Ecto neural progenitor cell (in vitro differentiated cells): ENCODE measurements at regions not wholly inside any gene's neighbourhood (a gene's known extent, or its start where the extent isn't known, plus 50 kb on each side); places are given as distances from the start of the nearest gene placed in this dataset.

Experiments used
- DNase-seq: peaks from one replicate; pipeline ENCODE4 v3.0.0-alpha.2; 2018; ENCODE audit warnings: low spot score

GRCh38 chr21:35343046-35343819 is 294.1 kb upstream of the RUNX1 start:
- no peak for DNase-seq

DNA sequence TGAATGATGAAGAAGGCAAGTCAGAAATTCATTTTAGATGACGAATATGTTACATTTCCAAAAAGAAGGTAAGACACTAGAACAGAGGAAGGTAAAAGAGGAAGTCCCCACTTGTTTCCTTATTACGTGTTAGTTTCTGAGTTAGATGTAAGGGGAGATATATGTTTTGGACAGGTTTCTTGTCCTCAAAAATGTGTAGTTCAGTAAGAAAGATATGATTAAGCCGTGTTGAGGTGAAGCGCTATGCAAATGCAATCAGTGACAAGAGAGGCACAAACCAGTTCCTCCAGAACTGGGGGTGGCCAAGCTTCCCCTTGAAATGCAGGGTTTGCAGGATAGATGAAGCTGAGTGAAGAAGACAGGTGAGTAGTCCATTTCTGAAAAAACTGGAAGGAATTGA is 293.3 kb upstream of the RUNX1 start:
- DNase-seq: no peak

DNA sequence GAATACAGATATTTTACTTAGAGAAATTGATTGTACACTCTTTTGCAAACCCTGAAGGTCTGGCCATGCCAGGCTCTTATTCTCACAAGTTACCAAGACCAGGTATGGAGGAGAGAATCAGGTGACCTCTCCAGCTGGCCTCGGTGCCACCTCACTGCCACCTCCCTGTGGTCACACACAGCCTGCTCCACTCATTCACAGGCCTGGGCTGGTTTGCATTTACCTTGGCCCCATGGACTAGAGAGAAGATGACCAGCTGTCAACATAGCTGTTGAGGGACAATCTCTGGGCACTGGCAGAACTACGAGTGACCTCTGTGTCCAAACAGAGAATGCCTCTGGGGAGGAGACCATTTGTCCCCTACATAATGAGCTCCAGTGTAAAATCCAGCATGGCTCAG is 291.2 kb upstream of the RUNX1 start:
- no peak for DNase-seq

DNA sequence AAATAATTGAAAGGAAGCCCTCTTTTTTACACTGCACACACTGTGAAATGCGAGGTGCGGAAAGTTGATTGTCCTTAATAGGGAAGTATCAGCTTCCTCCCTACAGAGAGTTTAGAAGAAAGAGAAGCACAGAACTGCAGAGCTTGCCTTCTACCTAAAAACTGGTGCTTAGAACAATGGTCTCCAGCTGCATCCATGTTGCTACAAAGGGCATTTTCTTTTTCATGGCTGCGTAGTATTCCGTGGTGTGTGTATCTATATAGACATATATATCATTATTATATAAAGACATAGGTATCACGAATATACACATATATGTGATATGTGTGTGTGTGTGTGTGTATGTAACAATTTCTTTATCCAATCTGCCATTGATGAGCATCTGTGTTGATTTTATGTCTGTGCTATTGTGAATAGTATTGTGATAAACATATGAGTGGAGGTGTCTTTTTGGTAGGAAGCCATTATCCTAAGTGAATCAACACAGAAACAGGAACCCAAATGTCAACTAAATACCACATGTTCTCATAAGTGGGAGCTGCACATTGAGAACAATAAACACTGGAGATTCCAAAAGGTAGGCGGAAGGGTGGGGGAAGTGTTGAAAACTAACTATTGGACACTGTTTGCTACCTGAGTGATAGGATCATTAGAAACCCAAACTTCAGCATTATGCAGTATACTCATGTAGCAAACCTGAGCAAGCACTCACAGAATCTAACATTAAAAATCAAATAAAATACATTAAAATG is 290.0 kb upstream of the RUNX1 start:
- DNase-seq: no peak

- DNase-seq: no peak
Observed at GRCh38 chr21:35338281-35338680, 289.2 kb upstream of the RUNX1 start.

- DNase-seq: no peak
Observed at GRCh38 chr21:35337573-35337972, 288.5 kb upstream of the RUNX1 start.

DNA sequence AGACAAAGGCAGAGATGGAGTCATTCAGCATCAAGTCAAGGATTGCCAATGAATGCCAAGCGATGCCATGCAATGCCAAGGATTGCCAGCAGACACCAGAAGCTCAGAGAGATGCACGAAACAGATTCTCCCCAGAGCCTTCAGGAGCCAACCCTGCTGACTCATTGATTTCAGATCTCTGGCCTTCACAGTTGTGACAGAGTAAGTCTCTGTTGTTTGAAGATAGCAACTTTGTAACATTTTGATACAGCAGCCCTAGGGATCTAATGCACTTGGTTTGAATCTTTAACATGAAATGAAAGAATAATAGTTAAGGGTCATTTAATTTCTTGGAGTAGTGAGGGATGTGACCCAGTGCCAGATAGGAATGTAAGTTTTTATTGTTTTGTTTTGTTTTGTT is 287.4 kb upstream of the RUNX1 start:
- DNase-seq: no peak

DNA sequence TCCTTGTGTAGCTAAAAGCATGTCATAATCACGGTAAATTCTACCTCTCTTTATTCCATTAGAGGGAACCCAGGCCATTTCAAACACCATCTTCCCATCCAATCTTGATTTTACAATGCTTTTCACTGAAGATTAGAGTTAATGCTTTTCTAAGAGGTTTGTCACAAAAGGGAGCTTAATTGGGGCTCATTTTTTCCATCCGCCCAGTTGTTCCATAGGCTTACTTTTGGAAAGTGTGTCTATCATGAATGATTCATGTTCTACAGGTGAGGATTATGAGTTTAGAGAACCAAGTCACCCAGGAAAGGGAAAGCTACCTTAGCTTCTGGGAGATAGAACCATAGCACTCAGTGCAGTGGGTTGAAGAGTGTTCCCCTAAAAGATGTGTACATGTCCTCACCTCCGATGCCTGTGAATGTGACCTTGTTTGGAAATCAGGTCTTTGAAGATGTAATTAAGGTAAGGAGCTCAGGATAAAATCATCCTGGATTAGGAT is 286.9 kb upstream of the RUNX1 start:
- DNase-seq: no peak

GRCh38 chr21:35333831-35334618 is 284.9 kb upstream of the RUNX1 start:
- no peak for DNase-seq

DNA sequence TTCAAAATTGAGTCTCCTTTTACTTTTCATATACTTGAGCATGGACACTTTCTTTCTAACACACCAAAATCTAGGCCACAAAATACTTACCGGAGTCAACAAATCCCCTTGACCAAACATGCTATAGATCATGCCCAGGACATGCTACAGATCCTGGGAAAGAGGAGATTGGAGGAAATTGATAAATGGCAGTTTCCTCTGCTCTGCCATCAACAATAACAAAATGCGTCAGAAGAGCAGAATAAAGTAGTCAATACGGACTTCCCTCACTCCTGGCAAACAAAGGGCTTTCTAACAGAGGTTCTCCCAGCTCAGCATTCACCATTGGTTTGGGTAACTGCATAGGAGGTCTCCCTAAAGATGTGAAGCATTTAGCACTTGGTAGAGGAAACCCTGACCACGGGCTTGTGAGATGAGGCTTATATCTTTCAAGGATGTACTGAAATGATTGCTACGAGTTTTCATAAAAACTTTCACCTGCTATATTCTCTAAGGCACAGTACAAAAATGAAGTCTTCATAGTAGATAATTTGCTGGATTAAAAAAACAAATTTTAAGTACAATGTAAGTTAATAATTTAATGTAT is 283.8 kb upstream of the RUNX1 start:
- no peak for DNase-seq

GRCh38 chr21:35329940-35330660 is 281.0 kb upstream of the RUNX1 start:
- DNase-seq: no peak

GRCh38 chr21:35328856-35329455 is 279.9 kb upstream of the RUNX1 start:
- DNase-seq: no peak

DNA sequence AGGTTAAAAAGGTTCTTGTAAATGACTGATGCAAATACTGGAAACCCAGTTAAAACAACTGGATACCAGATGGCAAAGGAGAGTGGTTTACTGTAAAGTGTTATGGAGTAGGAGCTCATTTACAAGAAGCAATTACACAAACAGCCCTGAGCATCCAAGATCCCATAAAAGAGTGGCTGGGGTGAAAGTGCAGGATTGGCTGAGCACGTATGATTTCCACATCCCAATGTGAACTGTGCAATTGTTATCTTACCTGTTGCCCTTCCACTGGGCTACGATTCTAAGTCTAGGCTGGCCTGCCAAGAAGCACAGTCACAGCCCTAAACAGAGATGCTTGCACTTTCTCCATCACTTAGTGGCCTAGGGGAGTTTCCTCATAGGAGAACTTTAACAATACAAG is 277.6 kb upstream of the RUNX1 start:
- no peak for DNase-seq

DNA sequence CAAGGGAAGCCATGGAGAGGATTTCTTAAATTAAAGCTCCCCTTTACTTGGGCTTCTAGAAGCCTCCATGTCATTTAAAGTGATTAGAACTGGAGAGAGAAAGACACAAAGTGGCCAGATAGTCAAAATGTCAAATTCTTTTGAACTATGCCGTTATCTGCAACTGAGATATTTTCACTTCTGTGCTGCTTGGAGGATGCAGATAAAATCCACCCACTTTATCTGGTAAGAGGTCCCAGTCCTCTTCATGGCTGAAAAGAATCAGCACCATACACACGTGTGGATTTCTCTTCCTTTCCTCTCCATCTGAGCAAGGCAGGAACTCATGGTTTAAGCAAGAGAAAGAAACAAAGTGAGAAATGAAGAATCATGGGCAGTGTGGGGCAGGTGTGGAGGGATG is 276.9 kb upstream of the RUNX1 start:
- DNase-seq: no peak

- DNase-seq: no peak
Observed at GRCh38 chr21:35324372-35325220, 275.5 kb upstream of the RUNX1 start.

- no peak for DNase-seq
Observed at GRCh38 chr21:35323947-35324346, 274.8 kb upstream of the RUNX1 start.

GRCh38 chr21:35321322-35322200 is 272.5 kb upstream of the RUNX1 start:
- no peak for DNase-seq

GRCh38 chr21:35319684-35320283 is 270.7 kb upstream of the RUNX1 start:
- DNase-seq: no peak

DNA sequence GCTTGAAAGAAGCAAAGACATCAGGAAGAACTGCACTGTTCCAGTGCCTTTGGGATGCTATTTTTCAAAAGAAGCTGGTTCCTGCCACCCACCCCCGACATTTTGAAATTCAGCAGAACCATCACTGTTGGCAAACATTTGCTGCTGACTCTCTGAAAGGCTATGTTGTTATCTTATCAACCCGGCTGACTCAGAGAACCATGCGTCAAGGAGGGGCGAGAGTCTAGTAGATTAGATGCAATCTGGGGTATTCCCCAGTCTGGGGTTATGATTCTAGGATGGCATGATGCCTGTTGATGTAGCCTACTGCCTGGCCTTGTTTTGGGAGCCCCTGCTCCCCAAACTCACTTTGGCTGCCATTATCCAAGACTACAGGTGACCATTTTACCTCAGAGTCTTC is 267.8 kb upstream of the RUNX1 start:
- no peak for DNase-seq
